ENCODE measurements at regions not wholly inside any gene's neighbourhood (a gene's known extent, or its start where the extent isn't known, plus 50 kb on each side); places are given as distances from the start of the nearest gene placed in this dataset.

- Histone ChIP-seq H3K27me3 (ENCODE audit: insufficient read depth, low read length, poor library complexity) (no peaks in the 10 kb centered on the region), H4K8ac (ENCODE audit: low read depth, low read length) (no peak overlapping the region), H3K4me2 (ENCODE audit: low read length) (no peak overlapping the region), H2BK15ac (replicated peaks; ENCODE audit: low read depth) (no peak overlapping the region), H3K4me1 (ENCODE audit: control insufficient read depth, low read depth, low read length) (no peaks in the 10 kb centered on the region), H2BK5ac (ENCODE audit: low read length) (no peak overlapping the region), H3K27ac (ENCODE audit: low read depth, low read length) (no peak overlapping the region), H3K4me3 (ENCODE audit: low read length) (no peak overlapping the region), H3K4ac (ENCODE audit: low read depth, low read length) (no peak overlapping the region), H4K5ac (ENCODE audit: low read length) (no peak overlapping the region), H3K36me3 (ENCODE audit: control insufficient read depth, insufficient read depth, low read length) (no peaks in the 10 kb centered on the region), H2BK120ac (ENCODE audit: low read depth, low read length) (no peak overlapping the region), H2AK5ac (ENCODE audit: low read length) (no peak overlapping the region), H3K79me2 (ENCODE audit: control insufficient read depth, insufficient read depth, low read length) (no peaks in the 10 kb centered on the region), H3K79me1 (ENCODE audit: low read length) (no peaks in the 10 kb centered on the region), H3K56ac (ENCODE audit: low read length) (no peak overlapping the region), H3K23ac (ENCODE audit: low read length) (no peak overlapping the region), H3K9ac (ENCODE audit: low read length) (no peak overlapping the region), H3K18ac (ENCODE audit: low read length) (no peak overlapping the region)
- WGBS (ENCODE audit: extremely low coverage, insufficient coverage, low lambda C conversion rate), result no CpG with 5 or more reads among the region's 2 CpGs
- DNase-seq, result no peak
These were observed 265.4 kb downstream of the NUP35 start for GRCh38 chr2:183389546-183390080.

- Histone ChIP-seq H3K4me1 (ENCODE audit: control insufficient read depth, low read depth, low read length) (no peaks in the 10 kb centered on the region), H2BK120ac (ENCODE audit: low read depth, low read length) (no peak overlapping the region), H2AK5ac (ENCODE audit: low read length) (no peak overlapping the region), H3K9ac (ENCODE audit: low read length) (no peak overlapping the region), H3K4me3 (ENCODE audit: low read length) (no peak overlapping the region), H3K27ac (ENCODE audit: low read depth, low read length) (no peak overlapping the region), H2BK15ac (replicated peaks; ENCODE audit: low read depth) (no peak overlapping the region), H4K8ac (ENCODE audit: low read depth, low read length) (no peak overlapping the region), H3K18ac (ENCODE audit: low read length) (no peak overlapping the region), H4K5ac (ENCODE audit: low read length) (no peak overlapping the region), H3K56ac (ENCODE audit: low read length) (no peak overlapping the region), H3K36me3 (ENCODE audit: control insufficient read depth, insufficient read depth, low read length) (no peaks in the 10 kb centered on the region), H3K27me3 (ENCODE audit: insufficient read depth, low read length, poor library complexity) (no peaks in the 10 kb centered on the region), H2BK5ac (ENCODE audit: low read length) (no peak overlapping the region), H3K4me2 (ENCODE audit: low read length) (no peak overlapping the region), H3K23ac (ENCODE audit: low read length) (no peak overlapping the region), H3K4ac (ENCODE audit: low read depth, low read length) (no peak overlapping the region), H3K79me2 (ENCODE audit: control insufficient read depth, insufficient read depth, low read length) (no peaks in the 10 kb centered on the region), H3K79me1 (ENCODE audit: low read length) (no peaks in the 10 kb centered on the region)
- DNase-seq, result no peak
- no CpG with 5 or more reads among the region's 4 CpGs for WGBS (ENCODE audit: extremely low coverage, insufficient coverage, low lambda C conversion rate)
These were observed 265.9 kb downstream of the NUP35 start for GRCh38 chr2:183390109-183390508.

GRCh38 chr2:183404392-183404791 lies 280.1 kb downstream of the NUP35 start:
- Histone ChIP-seq H3K23ac (ENCODE audit: low read length) (no peak overlapping the region), H3K36me3 (ENCODE audit: control insufficient read depth, insufficient read depth, low read length) (no peaks in the 10 kb centered on the region), H4K8ac (ENCODE audit: low read depth, low read length) (no peak overlapping the region), H3K4me3 (ENCODE audit: low read length) (no peak overlapping the region), H3K27ac (ENCODE audit: low read depth, low read length) (no peak overlapping the region), H2BK120ac (ENCODE audit: low read depth, low read length) (no peak overlapping the region), H2AK5ac (ENCODE audit: low read length) (no peak overlapping the region), H2BK15ac (replicated peaks; ENCODE audit: low read depth) (no peak overlapping the region), H3K79me1 (ENCODE audit: low read length) (no peaks in the 10 kb centered on the region), H3K79me2 (ENCODE audit: control insufficient read depth, insufficient read depth, low read length) (no peaks in the 10 kb centered on the region), H3K4ac (ENCODE audit: low read depth, low read length) (no peak overlapping the region), H2BK5ac (ENCODE audit: low read length) (no peak overlapping the region), H3K4me2 (ENCODE audit: low read length) (no peak overlapping the region), H3K27me3 (ENCODE audit: insufficient read depth, low read length, poor library complexity) (no peaks in the 10 kb centered on the region), H3K56ac (ENCODE audit: low read length) (no peak overlapping the region), H4K5ac (ENCODE audit: low read length) (no peak overlapping the region), H3K18ac (ENCODE audit: low read length) (no peak overlapping the region), H3K4me1 (ENCODE audit: control insufficient read depth, low read depth, low read length) (no peaks in the 10 kb centered on the region), H3K9ac (ENCODE audit: low read length) (no peak overlapping the region)
- DNase-seq, result no peak
- no CpG with 5 or more reads among the region's 7 CpGs for WGBS (ENCODE audit: extremely low coverage, insufficient coverage, low lambda C conversion rate)

GRCh38 chr2:183408562-183408961 lies 284.3 kb downstream of the NUP35 start:
- Histone ChIP-seq H3K27me3 (ENCODE audit: insufficient read depth, low read length, poor library complexity) (no peaks in the 10 kb centered on the region), H2BK5ac (ENCODE audit: low read length) (no peak overlapping the region), H3K4me1 (ENCODE audit: control insufficient read depth, low read depth, low read length) (no peaks in the 10 kb centered on the region), H3K4me3 (ENCODE audit: low read length) (no peak overlapping the region), H3K27ac (ENCODE audit: low read depth, low read length) (no peak overlapping the region), H3K18ac (ENCODE audit: low read length) (no peak overlapping the region), H3K79me1 (ENCODE audit: low read length) (no peaks in the 10 kb centered on the region), H2AK5ac (ENCODE audit: low read length) (no peak overlapping the region), H3K23ac (ENCODE audit: low read length) (no peak overlapping the region), H3K79me2 (ENCODE audit: control insufficient read depth, insufficient read depth, low read length) (no peaks in the 10 kb centered on the region), H2BK120ac (ENCODE audit: low read depth, low read length) (no peak overlapping the region), H4K8ac (ENCODE audit: low read depth, low read length) (no peak overlapping the region), H2BK15ac (replicated peaks; ENCODE audit: low read depth) (no peak overlapping the region), H3K4ac (ENCODE audit: low read depth, low read length) (no peak overlapping the region), H3K9ac (ENCODE audit: low read length) (no peak overlapping the region), H3K4me2 (ENCODE audit: low read length) (no peak overlapping the region), H4K5ac (ENCODE audit: low read length) (no peak overlapping the region), H3K36me3 (ENCODE audit: control insufficient read depth, insufficient read depth, low read length) (no peaks in the 10 kb centered on the region), H3K56ac (ENCODE audit: low read length) (no peak overlapping the region)
- DNase-seq, result peak; percentile 39
- no CpG with 5 or more reads among the region's 1 CpG for WGBS (ENCODE audit: extremely low coverage, insufficient coverage, low lambda C conversion rate)

GRCh38 chr2:183409662-183410061 lies 285.4 kb downstream of the NUP35 start:
- Histone ChIP-seq H4K5ac (ENCODE audit: low read length) (no peak overlapping the region), H3K56ac (ENCODE audit: low read length) (no peak overlapping the region), H3K4me2 (ENCODE audit: low read length) (no peak overlapping the region), H3K36me3 (ENCODE audit: control insufficient read depth, insufficient read depth, low read length) (no peaks in the 10 kb centered on the region), H3K4ac (ENCODE audit: low read depth, low read length) (no peak overlapping the region), H2AK5ac (ENCODE audit: low read length) (no peak overlapping the region), H3K4me3 (ENCODE audit: low read length) (no peak overlapping the region), H3K79me1 (ENCODE audit: low read length) (no peaks in the 10 kb centered on the region), H3K9ac (ENCODE audit: low read length) (no peak overlapping the region), H3K23ac (ENCODE audit: low read length) (no peak overlapping the region), H2BK120ac (ENCODE audit: low read depth, low read length) (no peak overlapping the region), H3K18ac (ENCODE audit: low read length) (no peak overlapping the region), H2BK5ac (ENCODE audit: low read length) (no peak overlapping the region), H4K8ac (ENCODE audit: low read depth, low read length) (no peak overlapping the region), H3K27ac (ENCODE audit: low read depth, low read length) (no peak overlapping the region), H3K79me2 (ENCODE audit: control insufficient read depth, insufficient read depth, low read length) (no peaks in the 10 kb centered on the region), H3K4me1 (ENCODE audit: control insufficient read depth, low read depth, low read length) (no peaks in the 10 kb centered on the region), H3K27me3 (ENCODE audit: insufficient read depth, low read length, poor library complexity) (no peaks in the 10 kb centered on the region), H2BK15ac (replicated peaks; ENCODE audit: low read depth) (no peak overlapping the region)
- DNase-seq, result peak; percentile 26

- peak overlapping the region; percentile 7 for H3K56ac ChIP-seq (ENCODE audit: low read length)
- no peak overlapping the region for H4K8ac ChIP-seq (ENCODE audit: low read depth, low read length)
- no peak overlapping the region for H2BK5ac ChIP-seq (ENCODE audit: low read length)
- H4K5ac ChIP-seq (ENCODE audit: low read length), result no peak overlapping the region
- H3K4ac ChIP-seq (ENCODE audit: low read depth, low read length), result no peak overlapping the region
- no peak overlapping the region for H2BK15ac ChIP-seq (replicated peaks; ENCODE audit: low read depth)
- H3K79me2 ChIP-seq (ENCODE audit: control insufficient read depth, insufficient read depth, low read length), result no peaks in the 10 kb centered on the region
- no peaks in the 10 kb centered on the region for H3K4me1 ChIP-seq (ENCODE audit: control insufficient read depth, low read depth, low read length)
- H3K4me2 ChIP-seq (ENCODE audit: low read length), result no peak overlapping the region
- WGBS (ENCODE audit: extremely low coverage, insufficient coverage, low lambda C conversion rate), result no CpG with 5 or more reads among the region's 4 CpGs
- no peak overlapping the region for H3K23ac ChIP-seq (ENCODE audit: low read length)
- no peak overlapping the region for H3K9ac ChIP-seq (ENCODE audit: low read length)
- no peak overlapping the region for H2AK5ac ChIP-seq (ENCODE audit: low read length)
- no peak overlapping the region for H2BK120ac ChIP-seq (ENCODE audit: low read depth, low read length)
- no peaks in the 10 kb centered on the region for H3K36me3 ChIP-seq (ENCODE audit: control insufficient read depth, insufficient read depth, low read length)
- no peaks in the 10 kb centered on the region for H3K79me1 ChIP-seq (ENCODE audit: low read length)
- no peak overlapping the region for H3K27ac ChIP-seq (ENCODE audit: low read depth, low read length)
- H3K18ac ChIP-seq (ENCODE audit: low read length), result no peak overlapping the region
- no peak overlapping the region for H3K4me3 ChIP-seq (ENCODE audit: low read length)
- no peaks in the 10 kb centered on the region for H3K27me3 ChIP-seq (ENCODE audit: insufficient read depth, low read length, poor library complexity)
- peak; percentile 54 for DNase-seq
These were observed 292.5 kb downstream of the NUP35 start for GRCh38 chr2:183416753-183417152.

Measured in mesendoderm (in vitro differentiated cells).